ENCODE measurements at regions not wholly inside any gene's neighbourhood (a gene's known extent, or its start where the extent isn't known, plus 50 kb on each side); places are given as distances from the start of the nearest gene placed in this dataset.

DNA sequence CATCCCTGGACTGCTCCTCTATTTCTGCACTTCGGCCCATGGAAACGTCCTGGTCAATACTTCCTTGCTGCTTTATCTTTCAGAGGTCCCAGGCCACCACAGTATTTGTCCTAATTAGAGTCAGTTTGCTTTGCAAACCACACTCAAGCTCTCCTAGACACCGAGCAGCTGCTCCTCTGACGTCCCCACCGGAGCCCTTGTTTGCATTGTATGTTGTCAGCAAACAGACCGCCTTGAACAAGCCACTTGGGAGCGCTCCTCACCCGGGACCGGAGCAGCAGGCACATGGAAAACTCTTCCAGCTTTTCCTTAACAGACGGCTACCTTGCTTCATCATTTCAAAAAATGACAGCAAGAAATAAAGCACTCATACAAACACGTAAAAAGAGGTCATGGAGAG is 51.5 kb upstream of the GTF3A start:
- WGBS, 2 donors (ENCODE audit: low coverage in 1 of 2), result 8 to 12% methylated on average over 2 to 11 of the region's 11 CpGs
- peak overlapping the region; percentile 32 to 56 (median 44) for H3K27ac ChIP-seq
- in situ Hi-C loops (cut with MboI; ENCODE audit: low pct_ligation_motif_present in 1 of 4, low pct_unique_long_range_greater_than_20kb in 1 of 4, low sequenced_read_pairs in 3 of 4) (loop anchor here (10.0 kb wide), 3 partner anchors 162 to 612 kb away; partner anchors contain the start of gene URAD (in 3 of the 4)), intact Hi-C loops (cut with DNase I; ENCODE audit: low total_unique reads) (loop anchor here (5.0 to 10.0 kb wide), 3 partner anchors 162 to 609 kb away; no protein-coding TSS in a partner anchor)
- H3K4me1 ChIP-seq, result peaks cover 0 to 23% (median 0%) of the 10 kb centered on the region in 4 donors
- DNase-seq, result peak; percentile 63
- TF ChIP-seq EP300 (IDR thresholded peaks at IDR 0.05; ENCODE audit: low read depth) (no peak), POLR2AphosphoS5 (IDR thresholded peaks at IDR 0.05) (peak in 2 of 3 donors; percentile 36 to 50), POLR2A (IDR thresholded peaks at IDR 0.05) (no peak)
- TF ChIP-seq, protein P1, sequence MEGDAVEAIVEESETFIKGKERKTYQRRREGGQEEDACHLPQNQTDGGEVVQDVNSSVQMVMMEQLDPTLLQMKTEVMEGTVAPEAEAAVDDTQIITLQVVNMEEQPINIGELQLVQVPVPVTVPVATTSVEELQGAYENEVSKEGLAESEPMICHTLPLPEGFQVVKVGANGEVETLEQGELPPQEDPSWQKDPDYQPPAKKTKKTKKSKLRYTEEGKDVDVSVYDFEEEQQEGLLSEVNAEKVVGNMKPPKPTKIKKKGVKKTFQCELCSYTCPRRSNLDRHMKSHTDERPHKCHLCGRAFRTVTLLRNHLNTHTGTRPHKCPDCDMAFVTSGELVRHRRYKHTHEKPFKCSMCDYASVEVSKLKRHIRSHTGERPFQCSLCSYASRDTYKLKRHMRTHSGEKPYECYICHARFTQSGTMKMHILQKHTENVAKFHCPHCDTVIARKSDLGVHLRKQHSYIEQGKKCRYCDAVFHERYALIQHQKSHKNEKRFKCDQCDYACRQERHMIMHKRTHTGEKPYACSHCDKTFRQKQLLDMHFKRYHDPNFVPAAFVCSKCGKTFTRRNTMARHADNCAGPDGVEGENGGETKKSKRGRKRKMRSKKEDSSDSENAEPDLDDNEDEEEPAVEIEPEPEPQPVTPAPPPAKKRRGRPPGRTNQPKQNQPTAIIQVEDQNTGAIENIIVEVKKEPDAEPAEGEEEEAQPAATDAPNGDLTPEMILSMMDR (IDR thresholded peaks at IDR 0.05), result peak in 1 of 5 experiments; percentile 4
- no peaks in the 10 kb centered on the region for H3K9me3 ChIP-seq
- H3K4me3 ChIP-seq, result no peak overlapping the region
- no peaks in the 10 kb centered on the region for H3K27me3 ChIP-seq
- H3K36me3 ChIP-seq, result no peaks in the 10 kb centered on the region

DNA sequence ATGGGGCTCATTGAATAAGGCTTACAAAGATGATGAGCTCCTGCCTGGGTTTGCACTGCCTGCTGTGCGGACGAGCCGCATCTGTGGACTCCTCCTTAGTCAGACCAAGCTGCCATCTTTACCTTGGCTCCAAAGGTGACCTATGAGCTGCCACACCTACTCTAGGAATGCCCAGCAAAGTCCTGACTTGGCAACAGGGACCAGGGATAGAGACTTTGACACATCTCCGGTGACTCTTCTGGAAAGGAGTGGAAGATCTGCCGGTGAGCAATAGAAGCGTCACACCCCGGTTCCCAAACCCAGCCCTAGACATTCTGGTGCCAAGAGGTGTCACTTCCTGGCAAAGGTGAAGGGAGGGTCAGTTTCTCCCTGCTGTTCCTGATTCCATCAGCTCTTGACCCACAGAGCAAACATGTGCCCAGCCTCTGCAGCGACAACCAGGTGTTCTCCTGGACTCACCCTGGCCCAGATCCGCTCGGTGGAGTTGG is 50.2 kb upstream of the GTF3A start:
- no peak for TF ChIP-seq EP300 (IDR thresholded peaks at IDR 0.05; ENCODE audit: low read depth)
- peak; percentile 25 for TF ChIP-seq POLR2A (IDR thresholded peaks at IDR 0.05)
- TF ChIP-seq, protein P1 (IDR thresholded peaks at IDR 0.05), result no peak
- TF ChIP-seq POLR2AphosphoS5 (IDR thresholded peaks at IDR 0.05), result peak in 2 of 3 donors; percentile 17 to 42
- Histone ChIP-seq H3K27me3 (no peaks in the 10 kb centered on the region), H3K4me1 (peaks cover 0 to 23% (median 0%) of the 10 kb centered on the region in 4 donors), H3K9me3 (no peaks in the 10 kb centered on the region), H3K36me3 (no peaks in the 10 kb centered on the region), H3K4me3 (no peak overlapping the region), H3K27ac (peak overlapping the region; percentile 28 to 56 (median 44))
- peak; percentile 56 for DNase-seq
- intact Hi-C loops (cut with DNase I; ENCODE audit: low total_unique reads), result loop anchor here (5.0 to 10.0 kb wide), 3 partner anchors 161 to 608 kb away; no protein-coding TSS in a partner anchor
- in situ Hi-C loops (cut with MboI; ENCODE audit: low pct_ligation_motif_present in 1 of 4, low pct_unique_long_range_greater_than_20kb in 1 of 4, low sequenced_read_pairs in 3 of 4), result loop anchor here (10.0 kb wide), 3 partner anchors 161 to 611 kb away; partner anchors contain the start of gene URAD (in 3 of the 4)
- 59% methylated on average over 10 of the region's 10 CpGs; no CpG with 5 or more reads in 1 of the 2 donors for WGBS, 2 donors (ENCODE audit: low coverage in 1 of 2)

Small RNA genes lying in the stretch of these regions (small RNA-seq; reads per million reads assigned to genes)
- 0 to 0.28 (median 0) reads per million in 4 donors for gene RNU6-70P

All from transverse colon (tissue), 4 donors.